H7 (cell line): ENCODE measurements at regions not wholly inside any gene's neighbourhood (a gene's known extent, or its start where the extent isn't known, plus 50 kb on each side); places are given as distances from the start of the nearest gene placed in this dataset.
"Not testable (repeated sequence)": the region's sequence is repeated elsewhere in the genome, so short reads cannot be mapped to it uniquely, and the experiment has no call there.

ENCODE experiments used
- DNase-seq: peaks from one replicate; pipeline ENCODE4 v3.0.0; 2012
- H3K27me3 ChIP-seq: 2 replicates; pipeline ENCODE4 v1.6.0; 2011; ENCODE audit warnings: mild to moderate bottlenecking, low read length; ENCODE audit not compliant: control insufficient read depth, insufficient read depth
- H3K36me3 ChIP-seq: replicated peaks from 2 replicates; pipeline ENCODE4 v1.5.1; 2011; ENCODE audit warnings: low read length; ENCODE audit not compliant: control insufficient read depth, insufficient read depth
- H3K4me3 ChIP-seq: 2 replicates; pipeline ENCODE4 v1.5.1; 2011; ENCODE audit warnings: low read depth, mild to moderate bottlenecking, control low read depth, low read length, moderate library complexity; ENCODE audit not compliant: insufficient read depth

DNA sequence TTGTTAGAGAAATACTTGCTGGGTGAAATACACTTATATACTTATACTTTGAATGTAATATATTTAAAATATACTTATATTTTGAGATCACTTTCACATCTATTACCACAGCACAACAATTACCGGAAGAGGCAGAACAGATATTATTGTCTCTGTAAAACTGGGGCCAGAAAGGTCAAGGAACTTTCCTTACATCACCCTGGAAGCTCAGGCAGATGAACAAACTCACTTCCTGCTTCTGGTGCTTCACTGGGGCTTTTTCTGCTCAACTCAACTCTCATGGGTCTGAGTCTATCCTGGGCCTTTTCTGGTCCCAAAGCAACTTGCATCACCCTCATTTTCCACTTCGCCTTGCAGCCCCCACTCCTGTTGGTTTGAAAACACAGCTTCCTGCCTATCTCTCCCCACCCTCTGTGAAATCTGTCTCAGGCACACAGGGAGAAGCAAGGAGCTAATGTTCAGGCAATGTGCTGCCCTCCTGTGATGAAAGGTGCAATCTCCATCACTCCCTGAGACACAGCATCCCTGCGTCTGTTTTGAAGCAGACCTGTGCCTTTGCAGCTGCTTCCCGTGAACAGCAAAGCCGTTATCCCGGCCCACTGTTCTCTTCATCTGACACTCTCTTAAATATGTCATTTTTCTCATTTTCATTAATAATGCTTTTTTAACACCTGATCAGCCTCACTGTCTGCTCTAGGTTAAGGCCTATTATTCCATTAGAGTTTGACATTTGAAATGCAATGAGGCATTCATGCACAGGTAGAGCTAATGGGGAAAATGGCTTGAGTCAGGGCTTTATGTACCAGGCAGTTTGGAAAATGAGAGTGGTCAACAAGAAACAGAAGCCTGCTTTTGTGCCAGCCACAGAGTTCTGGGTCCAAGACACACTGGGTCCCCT, 251.9 kb upstream of the CHAC2 start:
- peak; percentile 31 for DNase-seq
- H3K27me3 ChIP-seq, result no peaks in the 10 kb centered on the region
- no peak overlapping the region for H3K4me3 ChIP-seq
- no peaks in the 10 kb centered on the region for H3K36me3 ChIP-seq

DNA sequence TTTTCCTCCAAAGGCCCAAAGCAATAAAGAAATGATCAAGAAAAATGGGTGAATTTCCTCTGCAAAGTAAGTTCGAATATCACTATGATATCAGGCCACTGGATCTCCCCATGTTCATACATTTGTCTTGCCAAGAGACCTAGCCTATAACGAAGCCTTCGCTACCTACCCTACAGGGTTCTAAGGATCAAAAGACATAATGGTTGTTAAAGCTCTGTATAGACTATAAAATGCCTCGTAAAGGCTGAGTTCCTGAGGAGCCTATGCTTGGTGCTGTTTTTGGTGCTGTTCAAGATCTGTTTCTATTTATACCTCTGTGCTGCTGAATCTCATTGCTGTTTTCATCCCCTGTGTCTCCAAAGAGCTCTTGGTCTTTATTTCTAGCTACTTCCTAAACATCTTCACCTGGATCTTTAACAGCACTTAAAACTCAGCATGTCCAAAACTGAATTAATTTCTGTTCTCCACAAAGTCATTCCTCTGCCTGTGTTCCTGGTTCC, 254.4 kb upstream of the CHAC2 start:
- DNase-seq, result no peak
- H3K36me3 ChIP-seq, result no peaks in the 10 kb centered on the region
- H3K4me3 ChIP-seq, result no peak overlapping the region
- H3K27me3 ChIP-seq, result no peaks in the 10 kb centered on the region

DNA sequence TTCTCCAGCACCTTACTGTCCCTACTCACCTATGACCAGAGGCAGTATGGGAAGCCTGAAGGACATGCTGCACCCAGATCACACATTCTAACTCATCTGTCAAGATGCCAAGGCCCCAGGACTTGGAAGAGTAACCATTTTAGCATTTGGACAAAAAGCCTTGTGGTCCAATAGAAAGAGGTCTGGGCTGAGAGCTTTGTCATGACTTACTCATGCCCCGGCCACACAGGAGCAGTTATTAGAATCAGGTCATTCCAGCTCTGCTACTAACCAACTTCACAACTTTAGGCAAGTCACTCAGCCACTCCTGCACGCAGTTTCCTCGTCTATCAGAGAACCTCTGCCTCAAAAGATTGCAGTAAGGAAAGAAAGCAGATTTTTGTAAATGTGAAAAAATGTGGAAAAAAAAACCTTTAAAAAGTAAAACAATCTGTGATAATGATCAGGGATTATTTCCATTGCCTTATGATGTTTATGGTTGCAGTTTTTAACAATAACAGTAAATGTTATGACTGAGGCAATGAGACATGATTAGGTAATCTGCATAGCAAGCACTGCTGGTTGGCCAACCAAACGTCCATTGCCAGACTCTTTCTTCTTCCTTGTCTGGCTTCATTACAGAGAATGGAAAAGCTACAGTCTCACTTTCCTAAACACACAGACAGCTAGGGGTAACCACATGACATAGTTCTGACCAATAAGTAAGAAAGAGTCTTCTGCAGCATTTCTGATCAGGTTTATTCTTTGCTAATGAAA, 255.4 kb upstream of the CHAC2 start:
- no peaks in the 10 kb centered on the region for H3K27me3 ChIP-seq
- no peak for DNase-seq

DNA sequence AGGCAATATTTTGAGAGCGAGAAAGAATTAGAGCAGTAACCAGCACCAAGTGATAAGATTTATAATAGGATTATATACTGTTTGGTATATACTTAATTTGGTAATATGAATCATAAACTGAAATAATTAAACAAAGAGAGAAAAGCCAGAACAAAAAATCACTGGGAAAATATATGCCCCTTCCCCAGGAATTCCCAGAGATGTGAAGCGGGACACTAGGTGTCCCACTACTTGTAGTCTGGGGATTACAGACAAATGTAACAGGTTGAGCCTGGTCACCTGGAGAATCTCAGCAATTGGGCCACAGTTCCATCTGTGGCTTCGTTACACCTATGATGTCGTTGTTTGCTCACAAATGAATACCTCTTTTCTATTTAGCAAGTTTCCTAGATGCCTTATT, 256.1 kb upstream of the CHAC2 start:
- Histone ChIP-seq H3K27me3 (no peaks in the 10 kb centered on the region), H3K36me3 (no peaks in the 10 kb centered on the region), H3K4me3 (no peak overlapping the region)
- no peak for DNase-seq

More for the DNA sequence above, 255.4 kb upstream of the CHAC2 start:
- Histone ChIP-seq H3K4me3 (no peak overlapping the region), H3K36me3 (no peaks in the 10 kb centered on the region)

DNA sequence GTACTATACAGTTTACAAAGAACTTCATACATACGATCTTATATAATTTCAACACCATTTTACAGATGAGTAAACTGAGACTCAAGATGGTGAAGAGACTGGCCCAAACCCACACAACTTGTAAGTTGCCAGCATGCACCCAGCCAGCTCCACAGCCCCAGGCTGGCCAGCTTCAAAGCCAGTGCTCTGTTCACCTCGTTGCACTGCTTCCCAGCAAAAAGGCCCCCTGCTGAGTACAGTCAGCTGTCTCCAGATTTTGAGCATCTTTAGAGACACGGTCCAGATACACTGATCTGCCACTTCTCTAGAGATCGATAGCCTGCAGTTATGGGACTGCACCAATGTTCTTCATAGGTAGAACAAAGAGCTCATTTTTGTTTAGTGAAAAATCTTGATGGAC, 257.2 kb upstream of the CHAC2 start:
- Histone ChIP-seq H3K4me3 (no peak overlapping the region), H3K36me3 (no peaks in the 10 kb centered on the region), H3K27me3 (no peaks in the 10 kb centered on the region)
- DNase-seq, result no peak

DNA sequence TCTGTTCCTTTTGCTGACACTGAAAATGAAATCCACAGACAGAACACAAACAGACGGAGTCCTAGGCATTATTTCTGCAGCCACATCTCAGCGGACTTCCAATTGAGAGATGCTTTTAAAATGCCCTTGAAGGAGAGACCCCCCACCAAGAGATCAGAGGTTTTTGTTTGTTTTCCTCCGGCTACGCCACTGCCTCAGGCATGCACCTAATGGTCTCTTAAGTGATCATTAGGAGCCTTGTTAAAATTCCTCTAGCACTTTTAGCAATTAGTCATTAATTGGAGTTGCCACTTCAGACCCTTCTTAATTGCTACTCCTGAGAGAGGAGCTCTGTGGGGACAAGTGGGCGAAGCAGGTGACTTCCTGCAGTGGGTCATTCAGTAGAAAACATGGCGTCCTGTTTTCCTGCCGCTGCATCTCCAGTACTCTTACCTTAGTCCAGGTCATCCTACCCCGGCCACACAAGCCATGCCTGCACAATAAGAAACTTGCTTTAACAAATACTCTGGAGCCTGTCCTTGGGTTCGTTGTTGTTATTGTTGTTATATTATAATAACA, 257.7 kb upstream of the CHAC2 start:
- Histone ChIP-seq H3K36me3 (no peaks in the 10 kb centered on the region), H3K27me3 (no peaks in the 10 kb centered on the region), H3K4me3 (no peak overlapping the region)
- DNase-seq, result no peak

DNA sequence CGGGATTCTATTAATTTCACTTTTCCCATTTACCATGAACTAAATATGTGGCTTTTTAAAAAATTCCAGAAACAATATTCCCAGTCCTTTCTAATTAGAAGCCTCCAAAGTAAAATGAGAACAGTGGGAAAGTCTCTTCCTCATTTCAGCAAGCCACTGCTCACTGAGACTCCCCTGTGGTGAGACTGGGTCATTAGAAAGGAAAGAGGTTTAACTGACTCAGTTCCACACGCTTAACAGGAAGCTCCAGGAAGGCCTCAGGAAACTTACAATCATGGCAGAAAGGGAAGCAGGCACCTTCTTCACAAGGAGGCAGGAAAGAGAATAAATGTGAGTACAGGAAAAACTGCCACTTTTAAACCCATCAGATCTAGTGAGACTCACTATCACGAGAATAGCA, 258.9 kb upstream of the CHAC2 start:
- H3K4me3 ChIP-seq, result no peak overlapping the region
- H3K27me3 ChIP-seq, result no peaks in the 10 kb centered on the region
- peak; percentile 30 for DNase-seq
- H3K36me3 ChIP-seq, result no peaks in the 10 kb centered on the region

DNA sequence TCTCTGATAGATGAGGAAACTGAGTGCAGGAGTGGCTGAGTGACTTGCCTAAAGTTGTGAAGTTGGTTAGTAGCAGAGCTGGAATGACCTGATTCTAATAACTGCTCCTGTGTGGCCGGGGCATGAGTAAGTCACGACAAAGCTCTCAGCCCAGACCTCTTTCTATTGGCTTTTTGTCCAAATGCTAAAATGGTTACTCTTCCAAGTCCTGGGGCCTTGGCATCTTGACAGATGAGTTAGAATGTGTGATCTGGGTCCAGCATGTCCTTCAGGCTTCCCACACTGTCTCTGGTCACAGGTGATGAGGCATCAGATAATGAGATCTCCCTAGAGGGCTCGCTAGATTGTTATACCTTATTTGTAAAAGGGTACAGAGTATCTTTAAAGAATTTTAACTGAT, 260.5 kb upstream of the CHAC2 start:
- H3K27me3 ChIP-seq, H3K36me3 ChIP-seq, DNase-seq, H3K4me3 ChIP-seq: not testable (repeated sequence)

DNA sequence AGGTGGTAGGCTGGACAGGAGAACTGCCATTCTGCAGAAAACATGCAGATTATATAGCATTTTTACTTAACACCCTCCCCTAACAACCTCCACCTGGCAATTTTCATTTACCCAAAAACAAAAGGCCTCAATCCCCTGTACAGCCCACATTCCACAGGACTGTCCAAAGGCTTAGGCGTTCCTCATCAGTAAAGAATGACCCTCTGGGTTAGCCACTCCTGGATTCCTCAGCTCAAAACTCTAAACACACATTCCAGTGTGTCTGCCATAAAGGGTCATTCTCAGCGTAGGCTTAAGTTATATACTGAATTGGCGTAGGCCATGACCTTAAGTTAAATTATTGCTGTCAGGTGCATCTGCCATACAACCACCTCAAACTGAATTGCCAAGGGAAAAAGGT, 261.8 kb upstream of the CHAC2 start:
- DNase-seq, result no peak
- H3K36me3 ChIP-seq, result no peaks in the 10 kb centered on the region
- H3K4me3 ChIP-seq, result no peak overlapping the region
- H3K27me3 ChIP-seq, result no peaks in the 10 kb centered on the region

DNA sequence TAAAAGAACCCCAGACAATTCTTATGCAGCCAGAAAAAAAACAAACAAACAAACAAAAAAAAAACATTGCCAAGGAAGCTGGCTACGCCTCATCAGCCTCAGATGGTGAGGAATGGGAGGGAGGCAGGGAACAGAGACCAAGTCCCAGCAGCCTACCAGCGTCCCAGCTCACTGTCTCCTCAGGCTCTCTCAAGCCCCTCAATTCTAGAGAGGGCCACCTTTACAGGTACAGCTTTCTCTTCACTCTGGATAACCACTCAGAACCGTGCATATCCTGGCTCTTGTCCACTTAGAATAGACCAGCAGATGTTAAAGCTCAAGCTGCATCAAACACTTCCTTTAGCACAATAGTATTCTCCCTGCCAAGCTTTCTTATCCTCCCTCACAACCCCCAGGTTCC, 263.1 kb upstream of the CHAC2 start:
- no peaks in the 10 kb centered on the region for H3K27me3 ChIP-seq
- DNase-seq, result no peak
- no peak overlapping the region for H3K4me3 ChIP-seq
- H3K36me3 ChIP-seq, result no peaks in the 10 kb centered on the region

DNA sequence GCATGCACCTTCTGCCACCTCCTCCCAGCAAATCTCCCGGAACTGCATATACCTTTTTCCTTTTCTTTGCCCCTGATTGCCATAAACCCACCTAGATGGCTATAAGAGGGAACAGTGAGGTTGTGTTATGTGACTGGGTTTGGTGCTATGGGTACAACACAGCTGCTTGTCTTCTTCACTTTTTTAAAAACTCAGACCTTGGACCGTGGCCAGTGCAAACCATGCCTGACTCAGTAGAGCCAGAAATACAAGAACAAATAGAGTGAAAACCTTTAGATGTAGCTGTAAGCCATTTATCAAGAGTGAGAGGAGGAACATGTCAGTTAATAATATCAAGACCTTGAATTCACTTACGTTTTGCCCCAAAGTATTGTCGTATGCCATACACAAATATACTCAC, 267.4 kb upstream of the CHAC2 start:
- DNase-seq, result no peak
- H3K36me3 ChIP-seq, result no peaks in the 10 kb centered on the region
- H3K4me3 ChIP-seq, result no peak overlapping the region
- H3K27me3 ChIP-seq, result no peaks in the 10 kb centered on the region

DNA sequence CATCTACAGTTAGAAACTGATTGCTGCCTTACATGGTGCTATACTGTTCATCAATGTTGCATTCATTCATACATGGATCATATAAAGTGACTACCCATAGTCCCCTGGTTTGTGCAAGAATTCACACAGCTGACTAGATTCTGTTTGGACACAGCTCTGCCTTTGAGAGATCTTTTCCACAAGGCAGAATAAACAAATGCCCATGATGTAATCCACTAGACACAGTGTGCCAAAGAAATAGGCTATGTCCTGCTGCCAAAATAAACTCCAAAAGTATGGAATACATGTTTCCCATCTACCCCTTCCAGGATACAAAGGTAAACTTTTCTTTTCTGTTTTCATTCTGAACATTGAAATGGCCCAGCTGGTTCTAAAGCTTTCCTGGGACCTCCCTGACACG, 269.4 kb upstream of the CHAC2 start:
- H3K36me3 ChIP-seq, result no peaks in the 10 kb centered on the region
- no peak for DNase-seq
- no peaks in the 10 kb centered on the region for H3K27me3 ChIP-seq
- H3K4me3 ChIP-seq, result no peak overlapping the region

DNA sequence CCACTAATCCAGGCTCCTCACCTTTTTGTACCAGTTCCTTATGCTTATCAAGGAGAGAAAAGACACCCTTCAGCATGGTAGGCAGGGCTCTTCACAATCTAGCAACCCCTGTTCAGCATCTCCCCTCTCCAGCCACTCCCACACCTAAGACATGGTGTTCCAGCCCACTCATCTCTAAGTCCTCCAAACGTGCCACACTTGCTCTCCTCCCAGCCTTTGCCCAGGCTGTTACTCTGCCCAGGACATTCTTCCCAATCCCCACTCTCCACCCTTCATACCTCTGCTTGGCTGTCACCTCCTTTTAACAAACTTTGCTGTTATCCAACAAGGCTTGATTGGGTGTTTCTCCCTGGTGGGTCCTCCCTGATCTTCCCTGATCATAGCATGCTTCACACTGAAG, 270.6 kb upstream of the CHAC2 start:
- H3K36me3 ChIP-seq, result no peaks in the 10 kb centered on the region
- no peak overlapping the region for H3K4me3 ChIP-seq
- DNase-seq, result no peak
- no peaks in the 10 kb centered on the region for H3K27me3 ChIP-seq

DNA sequence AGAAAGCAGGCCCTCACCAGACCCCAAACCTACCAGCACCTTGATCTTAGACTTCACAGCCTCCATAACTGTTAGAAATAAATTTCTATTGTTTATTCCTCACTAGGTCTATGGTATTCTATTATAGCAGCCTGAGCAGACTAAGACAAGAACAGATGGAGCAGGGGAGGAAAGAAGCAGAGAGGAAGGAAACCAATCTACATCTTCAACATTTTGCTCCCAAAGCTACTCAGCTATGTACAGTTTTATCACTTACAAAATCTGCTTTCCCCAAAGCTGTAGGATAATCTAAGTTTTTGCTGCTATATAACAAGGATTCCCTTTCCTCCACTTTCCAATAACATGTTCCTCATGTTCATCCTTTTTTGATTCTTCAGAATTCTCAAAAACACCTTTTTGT, 274.4 kb upstream of the CHAC2 start:
- Histone ChIP-seq H3K4me3 (no peak overlapping the region), H3K36me3 (no peaks in the 10 kb centered on the region), H3K27me3 (no peaks in the 10 kb centered on the region)
- no peak for DNase-seq

DNA sequence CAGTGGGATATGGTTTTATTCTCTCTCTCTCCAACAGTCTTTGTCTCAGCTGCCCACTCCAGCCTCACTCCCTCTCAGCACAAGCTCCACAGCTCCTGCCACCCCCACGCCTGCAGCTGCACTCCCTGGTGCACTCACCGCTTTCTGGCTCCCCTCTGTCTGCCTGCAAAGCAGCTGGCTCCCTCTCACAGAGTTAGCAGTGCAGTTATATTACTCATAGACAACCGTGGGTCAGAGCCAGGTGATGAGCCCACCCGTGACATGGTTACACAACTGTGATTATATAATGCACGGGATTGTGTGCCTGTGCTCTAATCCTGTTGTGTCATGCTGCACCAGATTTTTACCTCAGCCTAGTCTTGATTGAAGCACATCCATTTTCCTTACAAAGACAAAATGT, 276.9 kb upstream of the CHAC2 start:
- no peak for DNase-seq
- no peaks in the 10 kb centered on the region for H3K36me3 ChIP-seq
- no peaks in the 10 kb centered on the region for H3K27me3 ChIP-seq
- H3K4me3 ChIP-seq, result no peak overlapping the region
